GM18867 (cell line): ENCODE measurements at regions not wholly inside any gene's neighbourhood (a gene's known extent, or its start where the extent isn't known, plus 50 kb on each side); places are given as distances from the start of the nearest gene placed in this dataset.
"Not testable (repeated sequence)": the region's sequence is repeated elsewhere in the genome, so short reads cannot be mapped to it uniquely, and the experiment has no call there.

Source experiments
- ATAC-seq: cut with Tn5 transposase; IDR thresholded peaks from one replicate; pipeline ENCODE4 v1.9.1; 2021; ENCODE audit warnings: mild to moderate bottlenecking, moderate library complexity; ENCODE audit not compliant: unreplicated experiment

DNA sequence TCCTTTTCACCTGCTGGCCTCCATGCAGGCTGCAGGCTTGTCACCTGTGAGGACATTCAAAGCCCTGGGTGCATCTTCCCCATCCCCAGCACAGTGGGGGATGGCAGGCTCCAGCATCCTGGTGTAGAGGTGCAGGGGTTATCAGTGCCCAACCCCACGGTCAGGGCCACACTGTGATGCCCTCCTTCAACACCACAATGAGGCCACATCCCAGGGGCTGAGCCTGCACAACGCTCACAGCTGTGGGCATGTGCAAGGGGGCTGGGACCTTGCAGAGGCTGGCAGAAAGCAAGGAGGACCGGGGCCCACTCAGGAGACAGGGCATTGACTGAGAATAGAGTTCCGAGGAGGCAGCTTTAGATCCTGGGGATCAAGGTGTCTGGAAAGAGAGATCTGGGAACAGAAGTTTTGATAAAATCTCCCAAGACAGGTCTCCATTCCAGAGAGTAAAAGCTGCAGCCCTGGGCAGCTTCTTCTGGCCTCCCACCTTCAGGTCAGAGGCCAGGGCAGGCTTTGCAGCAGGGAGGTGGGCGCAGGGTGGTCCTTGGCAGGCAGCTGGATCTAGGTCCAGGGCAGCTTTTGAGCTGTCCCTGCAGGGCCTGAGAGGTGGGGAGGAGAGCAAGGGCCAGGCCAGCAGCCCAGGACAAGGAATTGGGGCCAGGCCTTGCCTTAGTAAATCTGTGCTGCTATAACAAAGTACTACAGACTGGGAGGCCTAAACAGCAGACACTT, 250.8 kb upstream of the B3GAT1 start:
- no peak for ATAC-seq

DNA sequence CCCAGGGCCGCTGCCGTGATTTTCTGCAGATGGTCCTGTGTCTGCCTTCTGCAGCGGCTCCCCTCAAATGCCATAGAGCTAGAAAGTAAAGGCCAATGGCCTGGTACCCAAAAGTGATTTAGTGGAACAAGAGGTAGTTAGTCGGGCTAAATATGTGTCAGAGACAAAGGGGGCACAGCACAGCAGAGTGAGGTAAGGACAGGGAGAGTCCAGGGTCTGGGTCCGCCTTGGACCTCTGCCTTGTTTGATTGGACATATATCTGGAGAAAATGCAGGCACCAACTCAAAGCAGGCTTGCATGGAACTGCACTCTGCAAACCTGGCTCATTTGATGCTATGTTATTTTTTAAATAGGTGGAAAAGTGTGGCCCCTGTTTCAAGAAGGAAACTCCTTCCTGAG, 249.6 kb upstream of the B3GAT1 start:
- no peak for ATAC-seq

DNA sequence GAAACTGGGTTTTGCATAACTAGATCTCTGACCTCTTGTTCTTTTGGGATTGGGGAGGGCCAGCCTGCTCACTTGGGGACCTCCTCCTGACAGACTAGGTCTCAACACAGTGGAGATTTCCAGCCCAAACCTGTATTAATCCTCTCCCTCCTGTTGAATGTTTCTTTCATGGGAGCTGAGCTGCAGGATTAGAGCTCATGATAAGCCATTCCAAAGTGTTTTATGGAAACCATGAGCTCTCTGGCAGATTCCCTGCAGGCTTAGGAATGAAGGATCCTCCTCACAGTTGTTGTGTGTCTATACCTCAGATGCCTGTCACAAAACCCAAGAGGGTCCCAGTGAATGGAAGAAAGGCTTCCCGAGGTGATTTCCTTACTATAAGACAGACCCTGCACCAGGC, 248.4 kb upstream of the B3GAT1 start:
- ATAC-seq, result no peak

DNA sequence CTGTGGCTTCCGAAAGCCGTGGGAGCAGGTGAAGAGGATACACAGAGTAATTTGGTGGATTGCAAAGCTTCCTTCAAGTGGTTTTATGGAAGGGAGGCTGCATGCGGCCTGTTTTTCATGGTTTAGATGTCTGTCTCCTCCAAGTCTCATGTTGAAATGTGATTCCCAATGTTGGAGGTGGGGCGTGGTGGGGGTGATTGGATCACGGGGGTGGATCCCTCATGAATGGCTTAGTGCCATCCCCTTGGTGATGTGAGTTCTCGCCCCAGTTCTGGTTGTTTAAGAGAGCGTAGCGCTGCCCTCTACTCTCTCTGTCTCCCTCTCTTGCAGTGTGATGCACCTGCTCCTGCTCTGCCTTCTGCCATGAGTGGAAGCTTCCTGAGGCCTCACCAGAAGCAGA, 247.8 kb upstream of the B3GAT1 start:
- ATAC-seq, result no peak

DNA sequence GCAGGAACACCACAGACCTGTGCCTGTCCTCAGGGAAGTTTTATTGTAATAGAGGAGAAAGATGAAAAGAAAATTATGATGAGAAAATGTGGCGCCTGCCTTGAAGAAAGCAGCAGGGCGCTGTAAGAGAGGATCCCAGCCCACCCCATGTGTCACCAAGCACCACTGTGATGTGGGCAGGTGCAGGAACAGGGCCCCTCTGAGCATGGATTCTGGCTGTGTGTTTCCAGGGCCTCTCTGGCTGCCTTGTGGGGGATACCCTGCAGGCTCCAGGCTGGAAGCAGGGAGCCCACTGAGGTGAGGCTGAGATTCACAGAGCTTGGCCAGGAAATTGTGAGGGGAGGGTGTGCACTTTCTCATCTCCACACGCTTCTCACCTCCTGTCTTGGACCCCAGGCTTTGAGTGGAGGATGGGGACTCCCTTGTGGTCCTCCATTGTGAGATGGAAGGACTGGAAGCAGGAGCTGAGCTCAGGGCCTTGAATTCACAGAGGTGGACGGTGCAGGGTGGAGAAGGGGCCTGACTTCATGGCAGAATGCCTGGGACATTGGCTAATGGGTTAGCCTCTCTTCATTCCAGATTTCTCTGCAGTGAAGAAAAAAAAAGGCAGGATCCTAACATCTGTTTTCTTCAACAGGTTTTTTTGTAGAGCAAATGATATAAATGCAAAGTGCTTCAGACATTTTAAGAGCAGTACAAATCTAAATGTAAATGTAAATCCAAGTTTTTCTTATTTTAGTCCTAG, 246.6 kb upstream of the B3GAT1 start:
- no peak for ATAC-seq

DNA sequence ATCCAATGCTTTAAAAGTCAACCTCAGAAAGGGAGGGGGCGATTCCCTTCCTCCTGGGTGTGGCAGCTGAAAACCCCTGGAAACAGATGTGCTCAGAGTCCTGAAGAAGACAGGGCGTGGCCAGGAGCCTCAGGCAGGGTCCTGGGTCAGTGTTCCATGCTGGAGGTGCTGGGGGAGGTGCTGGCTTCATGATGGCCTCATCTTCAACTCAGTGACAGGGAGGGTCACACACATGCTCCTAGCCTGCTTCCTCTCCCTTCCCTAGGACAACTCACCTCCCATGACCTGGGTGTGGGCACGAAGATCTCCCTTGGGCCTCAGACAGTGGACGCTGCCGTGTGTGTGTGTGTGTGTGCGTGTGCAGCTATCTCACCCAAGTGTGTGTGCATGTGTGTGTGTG, 245.6 kb upstream of the B3GAT1 start:
- no peak for ATAC-seq

DNA sequence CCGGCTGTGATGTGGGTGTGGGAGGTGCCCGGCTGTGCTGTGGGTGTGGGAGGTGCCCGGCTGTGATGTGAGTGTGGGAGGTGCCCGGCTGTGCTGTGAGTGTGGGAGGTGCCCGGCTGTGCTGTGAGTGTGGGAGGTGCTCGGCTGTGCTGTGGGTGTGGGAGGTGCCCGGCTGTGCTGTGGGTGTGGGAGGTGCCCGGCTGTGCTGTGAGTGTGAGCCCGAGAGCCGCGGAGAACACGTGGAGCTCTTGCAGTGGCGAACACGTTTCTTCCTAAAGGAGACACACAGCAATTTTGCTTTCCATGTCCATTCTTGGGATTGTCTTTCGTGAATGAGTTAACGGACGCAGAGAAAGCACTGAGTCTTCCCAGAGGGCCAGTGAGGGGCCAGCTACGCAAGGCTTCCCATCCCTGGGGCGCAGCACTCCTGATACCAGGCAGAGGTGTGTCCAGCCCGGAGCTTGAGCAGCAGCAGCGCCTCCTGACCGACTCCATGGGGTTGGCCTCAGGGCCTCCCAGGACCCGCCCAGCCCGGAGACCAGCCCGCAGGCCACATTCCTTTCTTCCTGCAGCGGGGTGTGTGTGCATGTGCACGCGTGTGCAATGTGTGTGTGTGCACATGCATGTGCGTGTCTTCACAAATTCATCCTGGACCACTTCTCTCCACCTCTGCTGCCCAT, 245.0 kb upstream of the B3GAT1 start:
- no peak for ATAC-seq

DNA sequence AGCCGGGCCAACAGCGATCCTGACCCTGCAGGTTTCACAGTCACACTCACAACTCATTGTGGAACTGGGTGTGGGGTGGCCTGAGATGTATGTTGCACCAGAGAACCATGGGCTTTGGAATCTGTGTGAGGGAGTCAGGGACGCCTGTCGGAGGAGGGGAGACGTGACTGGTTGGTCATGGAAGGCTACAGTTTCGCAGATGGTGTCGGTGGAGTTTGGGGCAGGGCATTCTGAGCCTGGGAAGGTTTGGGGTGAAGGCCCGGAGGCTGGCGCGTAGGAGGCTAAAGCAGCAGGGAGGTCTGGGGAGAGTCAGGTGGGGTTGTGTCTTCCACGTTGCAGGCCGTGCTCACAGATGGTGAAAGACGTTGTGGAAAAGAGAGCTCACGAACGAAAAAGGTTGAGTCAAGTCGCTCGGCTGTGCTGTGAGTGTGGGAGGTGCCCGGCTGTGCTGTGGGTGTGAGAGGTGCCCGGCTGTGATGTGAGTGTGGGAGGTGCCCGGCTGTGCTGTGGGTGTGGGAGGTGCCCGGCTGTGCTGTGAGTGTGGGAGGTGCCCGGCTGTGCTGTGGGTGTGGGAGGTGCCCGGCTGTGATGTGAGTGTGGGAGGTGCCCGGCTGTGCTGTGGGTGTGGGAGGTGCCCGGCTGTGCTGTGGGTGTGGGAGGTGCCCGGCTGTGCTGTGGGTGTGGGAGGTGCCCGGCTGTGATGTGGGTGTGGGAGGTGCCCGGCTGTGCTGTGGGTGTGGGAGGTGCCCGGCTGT, 244.2 kb upstream of the B3GAT1 start:
- not testable (repeated sequence) for ATAC-seq

DNA sequence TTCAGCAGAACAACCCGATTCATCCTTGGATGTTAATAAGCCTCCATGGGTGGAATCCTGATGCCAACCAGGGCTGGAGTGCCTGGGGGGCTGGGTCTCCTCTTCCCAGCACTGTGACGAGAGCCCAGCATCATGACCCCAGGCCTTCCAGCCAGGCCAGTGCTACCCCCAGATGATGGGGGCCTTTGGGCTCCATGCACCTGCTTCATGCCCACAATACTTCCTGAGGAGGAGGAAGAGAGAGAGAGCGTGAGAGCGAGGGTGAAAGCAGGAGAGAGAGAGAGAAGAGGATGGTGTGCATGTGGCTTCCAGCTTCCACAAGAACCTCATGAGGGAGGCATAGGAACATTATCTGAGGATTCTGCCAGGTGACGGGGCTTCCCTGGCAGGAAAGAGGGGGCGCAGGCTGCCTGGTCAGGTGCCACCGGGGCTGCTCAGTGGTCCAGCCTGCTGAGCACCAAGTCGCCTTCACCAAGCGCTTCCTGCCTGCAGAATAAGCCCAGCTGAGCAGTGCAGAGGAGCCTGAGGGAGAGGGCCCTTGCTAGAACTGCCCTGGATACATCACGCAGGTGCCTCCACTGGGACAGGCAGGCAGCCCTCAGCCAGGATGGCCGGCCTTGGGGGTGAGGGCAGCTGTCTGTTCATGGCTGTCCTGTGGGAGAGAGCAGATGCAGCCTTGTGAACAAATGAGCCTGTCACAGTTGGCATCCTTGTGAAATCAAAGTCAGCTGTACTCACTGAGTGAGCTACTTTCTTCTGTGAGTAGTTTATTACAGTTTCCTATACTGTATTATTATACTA, 243.3 kb upstream of the B3GAT1 start:
- no peak for ATAC-seq

DNA sequence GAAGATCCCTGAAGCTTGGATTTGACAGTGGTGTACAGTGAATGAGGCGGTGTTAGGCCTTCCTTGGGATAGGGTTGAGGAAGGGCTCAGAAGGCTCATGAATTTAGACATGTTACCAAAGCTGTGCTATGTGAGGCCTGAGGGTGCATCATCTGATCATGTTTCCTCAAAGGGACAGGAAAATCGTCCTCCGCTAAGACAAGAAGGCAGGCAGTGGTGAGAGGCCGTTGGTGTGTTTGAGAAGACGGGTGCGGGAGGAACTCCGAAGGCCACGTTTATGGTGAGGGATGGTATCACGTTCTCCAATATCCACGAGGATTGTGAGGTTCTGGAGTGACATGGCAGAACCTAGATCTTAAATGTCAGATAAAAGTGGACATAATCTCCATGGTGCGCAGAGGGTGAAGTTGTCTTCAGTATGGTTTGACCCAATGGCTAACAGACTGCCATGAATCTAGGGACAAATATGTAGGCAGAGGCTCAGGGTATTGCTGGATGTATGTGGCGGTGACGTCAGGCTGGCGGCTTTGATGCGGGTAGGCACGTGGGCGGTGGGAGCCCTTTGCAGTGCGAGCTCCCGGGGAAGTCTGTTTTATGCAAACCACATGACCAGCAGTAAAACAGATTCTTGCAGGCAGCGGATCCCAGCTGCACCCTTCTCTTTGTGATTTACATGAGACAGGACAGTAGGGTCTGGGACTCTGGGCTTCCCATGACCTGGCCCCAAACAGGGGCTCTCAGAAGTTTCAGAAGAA, 242.3 kb upstream of the B3GAT1 start:
- ATAC-seq, result no peak

DNA sequence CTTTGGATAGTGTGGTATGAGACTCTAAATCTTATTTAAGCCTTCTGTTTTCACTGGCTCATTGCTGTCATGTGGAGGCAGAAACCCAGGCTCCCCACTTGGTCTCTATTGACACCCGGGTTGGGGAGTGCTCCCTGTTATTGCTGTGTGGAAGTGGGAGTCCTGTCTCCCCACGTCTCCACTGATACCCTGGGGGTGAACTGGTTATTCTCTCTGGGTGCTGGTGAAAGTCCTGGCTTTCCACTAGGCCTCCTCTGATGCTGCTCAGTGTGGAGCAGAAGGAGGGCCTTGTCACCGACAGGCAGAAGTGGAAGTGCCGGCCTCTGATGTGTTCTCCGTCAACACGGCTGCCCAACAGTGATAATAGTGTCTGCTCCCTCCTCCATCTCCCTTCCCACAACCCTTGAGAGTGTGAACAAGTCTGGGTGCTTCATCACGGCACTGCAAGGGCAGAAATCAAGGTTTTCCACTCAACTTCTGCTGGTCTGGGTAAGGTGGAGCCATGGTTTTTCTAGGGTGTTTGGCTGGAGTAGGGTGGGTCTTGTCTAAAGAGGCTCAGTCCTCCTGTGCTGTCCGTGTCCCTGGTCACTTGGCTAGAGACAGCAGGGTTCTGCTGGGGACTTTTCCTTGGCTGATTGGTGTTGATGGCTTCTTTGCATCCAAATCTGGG, 240.7 kb upstream of the B3GAT1 start:
- ATAC-seq, result no peak

DNA sequence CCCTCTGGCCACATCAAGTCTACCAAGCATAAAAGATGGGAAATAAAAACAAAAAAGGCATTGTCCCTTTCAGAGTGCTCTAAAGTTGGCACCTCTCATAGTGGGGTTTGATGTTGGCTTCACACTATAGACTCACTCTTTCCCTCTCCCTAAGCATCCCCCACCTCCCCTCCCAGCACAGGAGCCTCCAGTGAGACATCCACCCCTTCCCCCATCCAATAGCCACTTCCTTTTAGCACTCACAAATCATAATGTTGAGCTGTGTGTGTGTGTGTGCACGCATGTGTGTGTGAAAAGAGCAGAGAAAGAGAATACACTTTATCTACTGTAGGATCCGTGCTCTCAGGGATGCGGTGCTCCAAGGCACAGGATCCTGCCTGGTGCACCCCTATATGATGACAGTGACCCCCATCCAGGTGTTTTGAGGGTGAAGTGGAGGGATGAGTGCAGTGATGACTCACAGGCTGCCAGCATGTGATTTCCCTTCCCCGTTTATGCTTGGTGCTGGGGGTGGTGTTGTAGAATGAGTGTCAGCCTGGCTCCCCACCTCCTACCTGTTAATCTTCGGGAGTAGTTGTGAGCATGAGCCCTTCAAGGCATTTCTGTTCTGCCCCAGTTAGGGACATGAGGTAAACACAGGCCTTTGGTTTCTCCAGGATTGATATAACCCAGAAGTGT, 235.2 kb upstream of the B3GAT1 start:
- ATAC-seq, result no peak

DNA sequence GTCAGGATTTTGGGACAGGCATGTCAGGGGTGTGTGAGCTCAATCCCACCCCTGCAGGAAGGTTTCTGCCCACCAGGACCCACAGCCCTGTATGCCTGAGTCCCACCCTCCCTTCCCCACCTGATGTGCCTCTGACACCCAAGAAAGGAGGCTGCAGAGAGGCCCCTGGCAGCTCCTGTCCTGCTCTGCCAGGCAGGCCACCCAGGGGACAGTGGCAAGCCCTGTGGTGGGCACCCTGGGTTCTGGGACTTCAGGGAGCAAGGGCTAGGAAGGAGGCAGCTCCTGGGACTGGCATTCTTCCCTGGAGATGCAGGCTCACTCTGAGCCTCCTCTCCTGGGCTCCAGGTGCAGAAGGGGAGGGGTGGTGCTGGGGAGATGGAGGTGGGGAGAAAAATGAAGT, 234.5 kb upstream of the B3GAT1 start:
- no peak for ATAC-seq

DNA sequence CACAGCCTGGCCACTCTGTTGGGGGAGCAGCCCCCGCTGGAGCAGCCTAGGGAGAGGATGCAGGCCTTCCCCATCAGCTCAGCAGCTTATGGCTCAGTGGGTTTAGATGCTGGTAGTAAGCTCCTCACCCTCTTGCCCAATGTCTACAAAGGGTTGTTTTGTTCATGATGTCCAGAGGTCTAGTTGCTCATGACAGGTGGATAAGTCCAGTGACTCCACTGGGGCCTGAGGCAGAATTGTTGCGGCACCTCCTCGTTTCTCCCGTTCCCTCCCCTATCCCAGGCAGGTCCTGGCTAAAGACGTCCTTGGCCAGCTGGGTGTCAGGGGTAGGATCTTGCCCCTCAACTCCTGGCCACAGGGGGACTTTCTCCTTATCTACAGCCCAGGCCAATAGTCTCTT, 233.5 kb upstream of the B3GAT1 start:
- no peak for ATAC-seq

DNA sequence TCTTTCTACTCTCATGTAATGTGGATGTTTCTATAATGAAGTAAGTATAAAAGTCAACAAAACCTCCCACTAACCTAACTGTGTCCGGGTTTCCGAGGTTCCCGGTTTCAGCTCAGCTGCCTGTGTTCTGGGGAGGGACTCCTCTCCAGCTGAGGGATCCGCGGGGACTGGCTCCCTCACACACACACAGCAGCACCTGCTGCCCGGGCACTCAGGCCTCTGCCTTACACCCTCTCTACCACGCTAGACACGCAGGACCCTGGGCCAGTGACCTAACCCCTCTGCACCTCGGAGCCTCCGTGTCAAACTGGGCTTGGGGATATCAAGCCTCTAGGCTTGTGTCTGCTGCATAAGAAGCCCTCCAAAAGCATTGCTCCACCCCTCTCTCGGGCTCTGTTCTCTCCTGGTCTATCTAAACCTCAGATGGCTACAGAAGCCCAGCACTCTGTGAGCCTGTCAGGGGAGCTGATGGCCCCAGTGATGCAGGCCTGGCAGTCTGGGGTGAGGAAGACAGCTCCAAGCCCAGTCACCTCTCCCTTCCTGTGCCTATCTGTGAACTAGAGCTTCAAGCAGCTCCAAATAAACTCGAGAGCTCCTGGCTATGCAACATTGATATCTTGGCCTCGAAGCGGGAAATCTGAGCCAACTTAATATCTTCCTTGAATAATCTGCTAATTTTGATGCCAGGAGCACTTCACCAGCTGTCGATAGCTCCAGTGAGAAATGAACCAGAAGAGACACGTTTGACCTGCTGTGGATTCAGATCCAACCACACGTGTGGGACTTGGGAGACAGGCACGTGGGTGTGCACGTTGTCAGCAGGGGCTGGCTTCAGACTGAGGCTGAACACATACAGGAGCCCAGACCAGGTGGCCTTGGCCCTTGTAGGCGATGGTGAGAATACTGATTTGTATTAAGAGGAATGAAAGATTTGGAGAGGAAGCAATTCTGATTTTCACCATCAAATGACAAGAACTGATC, 232.7 kb upstream of the B3GAT1 start:
- no peak for ATAC-seq

DNA sequence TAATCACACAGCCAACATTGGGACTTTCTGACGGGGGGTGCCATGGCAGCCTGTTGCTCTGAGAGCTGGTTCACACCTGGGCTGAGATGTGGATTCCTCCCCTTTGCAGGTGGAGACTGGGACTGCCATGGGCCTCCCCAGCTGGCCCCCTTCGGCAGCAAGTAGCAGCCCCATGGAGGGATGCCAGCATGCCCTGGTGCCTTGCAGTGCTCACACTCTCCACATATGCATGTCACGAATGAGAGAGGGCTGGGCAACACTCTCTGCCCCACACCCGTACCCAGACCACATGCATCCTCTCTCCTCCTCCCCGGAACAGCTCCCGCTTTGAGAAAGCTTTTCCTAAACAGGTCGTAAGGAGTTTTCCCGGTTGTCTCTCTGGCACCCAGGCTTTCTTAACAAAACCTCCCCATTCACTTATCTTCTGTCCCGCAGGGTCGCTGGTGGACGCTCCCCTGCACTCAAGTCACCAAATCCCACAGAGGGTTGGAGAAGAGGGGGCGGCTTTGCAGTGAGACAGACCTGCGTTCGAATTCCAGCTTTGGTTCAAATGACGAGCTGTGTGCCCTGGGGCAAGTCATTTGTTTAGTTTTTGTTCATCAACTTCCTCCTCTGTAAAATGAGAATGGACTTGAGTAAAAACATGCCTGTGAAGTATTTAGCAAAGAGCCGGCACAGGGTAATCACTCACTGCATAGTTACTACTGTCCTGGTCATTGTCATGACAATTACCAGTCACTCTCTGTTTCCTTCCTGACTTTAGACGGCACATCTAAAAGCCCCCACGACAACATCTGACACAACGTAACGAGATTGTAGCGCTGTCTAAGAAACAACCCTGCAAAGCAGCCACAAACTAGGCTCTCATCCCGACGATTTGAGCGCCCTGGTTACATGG, 231.3 kb upstream of the B3GAT1 start:
- no peak for ATAC-seq

DNA sequence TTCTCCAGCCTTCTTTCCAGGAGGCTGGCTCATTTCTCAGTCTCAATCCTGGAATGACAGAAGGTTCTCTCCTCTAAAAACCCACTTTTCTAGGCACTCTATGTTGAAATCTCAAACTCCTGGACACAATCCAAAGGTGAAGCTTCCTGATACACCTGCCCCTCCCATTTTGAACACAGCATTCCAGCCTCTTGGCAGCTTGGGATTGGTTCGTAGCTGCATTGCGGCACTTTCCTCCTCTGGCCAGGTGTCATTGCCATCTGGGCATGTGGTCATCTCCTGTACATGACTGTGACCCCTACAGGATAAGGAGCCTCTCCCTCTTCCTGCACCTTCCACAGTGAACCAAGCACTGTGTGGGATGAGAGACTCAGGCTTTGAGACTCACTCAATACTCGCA, 230.2 kb upstream of the B3GAT1 start:
- ATAC-seq, result no peak
